ENCODE measurements at regions not wholly inside any gene's neighbourhood (a gene's known extent, or its start where the extent isn't known, plus 50 kb on each side); places are given as distances from the start of the nearest gene placed in this dataset.
"Not testable (repeated sequence)": the region's sequence is repeated elsewhere in the genome, so short reads cannot be mapped to it uniquely, and the experiment has no call there.

- Histone ChIP-seq H3K27ac (ENCODE audit: insufficient read depth, low read depth, low read length) (no peak overlapping the region), H3K9ac (replicated peaks; ENCODE audit: extremely low read depth, insufficient read depth, low read length) (no peak overlapping the region), H3K4me2 (ENCODE audit: insufficient read depth, low read length) (no peak overlapping the region), H3K4me1 (ENCODE audit: control insufficient read depth, extremely low read depth, insufficient read depth, low read length) (no peaks in the 10 kb centered on the region), H3K79me2 (ENCODE audit: control insufficient read depth, insufficient read depth, low read length) (no peaks in the 10 kb centered on the region), H4K20me1 (replicated peaks; ENCODE audit: control insufficient read depth, extremely low read depth, insufficient read depth, low read length) (no peaks in the 10 kb centered on the region), H3K36me3 (ENCODE audit: control insufficient read depth in 2 of 2, extremely low read depth in 1 of 2, insufficient read depth in 2 of 2, low read length in 2 of 2) (no peaks in the 10 kb centered on the region), H3K9me3 (replicated peaks; ENCODE audit: control insufficient read depth, insufficient read depth, low read length) (no peaks in the 10 kb centered on the region), H3K4me3 (replicated peaks in 1 of 3; ENCODE audit: insufficient read depth in 1 of 3, low read depth in 1 of 3, low read length in 3 of 3) (no peak overlapping the region), H3K27me3 (ENCODE audit: control insufficient read depth in 2 of 2, insufficient read depth in 2 of 2, low read length in 2 of 2) (peaks cover 0 to 2% of the 10 kb centered on the region in 2 experiments), H2AFZ (ENCODE audit: low read depth, low read length) (no peak overlapping the region), H3K9me1 (replicated peaks; ENCODE audit: control insufficient read depth, extremely low read depth, insufficient read depth, low read length) (no peaks in the 10 kb centered on the region)
- dilution Hi-C loops (cut with MboI; ENCODE audit: extremely low pct_ligation_motif_present, low sequenced_read_pairs) (no loop called here), intact Hi-C loops (cut with micrococcal nuclease) (no loop called here)
- no TSS peak for BruUV-seq (replicated peaks)
- CTCF ChIA-PET = interaction anchor here (0.7 to 4.1 kb wide), 4 partner anchors 22 to 477 kb away, joined by 3 to 37 read pairs (median 11); no protein-coding TSS in a partner anchor
- TF ChIP-seq JUN (IDR thresholded peaks at IDR 0.05; ENCODE audit: borderline replicate concordance, insufficient read depth, insufficient read length, low read depth) = no peak
- FAIRE-seq (no peak), DNase-seq (ENCODE audit: low read depth, low spot score) (no peak)
- POLR2A ChIA-PET = no interaction called here
Observed at GRCh38 chr7:148505645-148506375, 84.8 kb upstream of the C7orf33 start.

GRCh38 chr7:148507064-148507573 lies 83.4 kb upstream of the C7orf33 start:
- H3K27ac ChIP-seq (ENCODE audit: insufficient read depth, low read depth, low read length); dilution Hi-C loops (cut with MboI; ENCODE audit: extremely low pct_ligation_motif_present, low sequenced_read_pairs); H3K4me3 ChIP-seq (replicated peaks in 1 of 3; ENCODE audit: insufficient read depth in 1 of 3, low read depth in 1 of 3, low read length in 3 of 3); H2AFZ ChIP-seq (ENCODE audit: low read depth, low read length); H3K4me1 ChIP-seq (ENCODE audit: control insufficient read depth, extremely low read depth, insufficient read depth, low read length); H3K79me2 ChIP-seq (ENCODE audit: control insufficient read depth, insufficient read depth, low read length); intact Hi-C loops (cut with micrococcal nuclease); H3K9me3 ChIP-seq (replicated peaks; ENCODE audit: control insufficient read depth, insufficient read depth, low read length); BruUV-seq (replicated peaks); DNase-seq (ENCODE audit: low read depth, low spot score); FAIRE-seq; POLR2A ChIA-PET; H3K4me2 ChIP-seq (ENCODE audit: insufficient read depth, low read length); CTCF ChIA-PET; H4K20me1 ChIP-seq (replicated peaks; ENCODE audit: control insufficient read depth, extremely low read depth, insufficient read depth, low read length); H3K36me3 ChIP-seq (ENCODE audit: control insufficient read depth in 2 of 2, extremely low read depth in 1 of 2, insufficient read depth in 2 of 2, low read length in 2 of 2); H3K9ac ChIP-seq (replicated peaks; ENCODE audit: extremely low read depth, insufficient read depth, low read length); H3K27me3 ChIP-seq (ENCODE audit: control insufficient read depth in 2 of 2, insufficient read depth in 2 of 2, low read length in 2 of 2); H3K9me1 ChIP-seq (replicated peaks; ENCODE audit: control insufficient read depth, extremely low read depth, insufficient read depth, low read length): not testable (repeated sequence)

Data from endothelial cell of umbilical vein (primary cell).